Neuron (in vitro differentiated cells): ENCODE measurements at regions not wholly inside any gene's neighbourhood (a gene's known extent, or its start where the extent isn't known, plus 50 kb on each side); places are given as distances from the start of the nearest gene placed in this dataset.

Experiments
- H2AFZ ChIP-seq: one replicate; pipeline ENCODE4 v1.6.1; 2013; ENCODE audit warnings: low read depth, mild to moderate bottlenecking, inconsistent platforms, low read length, moderate library complexity
- H3K27me3 ChIP-seq: one replicate; pipeline ENCODE4 v1.6.1; 2013; ENCODE audit warnings: low read length; ENCODE audit not compliant: insufficient read depth
- H3K36me3 ChIP-seq: one replicate; pipeline ENCODE4 v1.6.1; 2013; ENCODE audit warnings: low read length; ENCODE audit not compliant: insufficient read depth
- H3K4me1 ChIP-seq: one replicate; pipeline ENCODE4 v1.6.1; 2013; ENCODE audit warnings: low read length; ENCODE audit not compliant: insufficient read depth
- H3K4me3 ChIP-seq: 2 replicates; pipeline ENCODE4 v1.5.1; 2013; ENCODE audit warnings: mild to moderate bottlenecking, low read length, moderate library complexity
- H3K9me3 ChIP-seq: one replicate; pipeline ENCODE4 v1.6.1; 2013; ENCODE audit warnings: low read length

DNA sequence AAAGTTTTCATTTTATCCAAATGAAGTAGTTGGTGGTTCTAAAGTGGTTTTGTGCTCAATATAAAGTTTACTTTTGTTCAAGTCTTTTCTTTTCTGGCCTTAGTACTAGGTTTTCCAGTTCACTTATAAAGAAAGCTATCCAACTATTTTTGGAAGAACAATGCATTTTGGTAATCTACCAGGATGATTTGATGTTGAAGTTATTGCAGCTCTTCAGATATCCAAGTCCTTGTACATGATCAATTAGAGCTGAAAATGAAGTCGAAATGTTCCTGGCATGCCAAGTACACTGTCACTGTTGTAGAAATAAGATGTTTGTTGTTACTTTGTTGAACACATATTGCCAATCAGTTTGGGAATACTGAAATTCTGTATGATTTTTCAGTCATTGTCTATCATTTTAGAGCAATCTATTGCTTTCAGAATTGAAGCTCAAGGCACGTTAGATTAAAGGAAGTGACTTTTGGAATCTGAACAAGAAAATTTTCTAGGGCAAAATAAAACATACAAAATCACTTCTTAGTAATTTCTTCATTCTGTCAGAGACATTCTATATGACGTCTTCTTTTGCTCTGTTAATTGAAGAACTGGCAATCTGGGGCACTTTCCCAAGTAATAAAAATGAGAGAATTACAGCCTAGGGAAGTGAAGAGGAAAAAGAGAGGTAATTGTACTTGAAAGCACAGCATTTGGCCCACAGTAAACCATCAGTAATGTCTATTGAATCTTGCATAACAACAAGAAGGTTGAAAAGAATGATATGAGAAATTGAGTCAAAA is 232.3 kb downstream of the MREG start:
- Histone ChIP-seq H3K36me3 (no peaks in the 10 kb centered on the region), H2AFZ (no peak overlapping the region), H3K27me3 (no peaks in the 10 kb centered on the region), H3K4me3 (no peak overlapping the region), H3K4me1 (peaks cover 11% of the 10 kb centered on the region), H3K9me3 (no peaks in the 10 kb centered on the region)

DNA sequence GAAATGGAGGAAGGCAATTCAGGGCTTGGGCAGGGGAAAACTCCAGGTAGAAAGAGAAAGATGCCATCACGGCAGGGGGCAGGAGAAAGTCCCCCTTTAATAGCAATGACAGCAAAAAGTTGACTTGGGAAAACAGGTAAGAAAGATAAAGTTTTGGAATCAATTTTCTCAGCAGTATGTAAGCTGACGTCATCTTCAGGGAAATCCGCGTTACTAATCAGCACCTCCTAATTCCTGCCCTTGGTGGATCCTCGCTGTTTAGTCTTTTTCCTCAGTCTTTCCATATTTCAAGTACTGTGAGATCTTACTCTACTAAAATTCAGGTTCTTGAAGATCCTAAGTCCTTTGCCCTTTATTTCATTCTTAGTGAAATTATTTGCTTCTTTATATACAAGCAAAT is 233.0 kb downstream of the MREG start:
- no peak overlapping the region for H3K4me3 ChIP-seq
- H2AFZ ChIP-seq, result no peak overlapping the region
- no peaks in the 10 kb centered on the region for H3K36me3 ChIP-seq
- no peaks in the 10 kb centered on the region for H3K27me3 ChIP-seq
- H3K4me1 ChIP-seq, result peaks cover 11% of the 10 kb centered on the region
- no peaks in the 10 kb centered on the region for H3K9me3 ChIP-seq

- Histone ChIP-seq H3K27me3 (no peaks in the 10 kb centered on the region), H3K4me3 (no peak overlapping the region), H3K36me3 (no peaks in the 10 kb centered on the region), H3K4me1 (peaks cover 11% of the 10 kb centered on the region), H3K9me3 (no peaks in the 10 kb centered on the region), H2AFZ (no peak overlapping the region)
These were observed 233.4 kb downstream of the MREG start for GRCh38 chr2:215779912-215780311.

- H3K4me3 ChIP-seq, result no peak overlapping the region
- no peaks in the 10 kb centered on the region for H3K27me3 ChIP-seq
- H2AFZ ChIP-seq, result no peak overlapping the region
- no peaks in the 10 kb centered on the region for H3K36me3 ChIP-seq
- peaks cover 14% of the 10 kb centered on the region for H3K4me1 ChIP-seq
- no peaks in the 10 kb centered on the region for H3K9me3 ChIP-seq
These were observed 235.8 kb downstream of the MREG start for GRCh38 chr2:215777465-215778044.

DNA sequence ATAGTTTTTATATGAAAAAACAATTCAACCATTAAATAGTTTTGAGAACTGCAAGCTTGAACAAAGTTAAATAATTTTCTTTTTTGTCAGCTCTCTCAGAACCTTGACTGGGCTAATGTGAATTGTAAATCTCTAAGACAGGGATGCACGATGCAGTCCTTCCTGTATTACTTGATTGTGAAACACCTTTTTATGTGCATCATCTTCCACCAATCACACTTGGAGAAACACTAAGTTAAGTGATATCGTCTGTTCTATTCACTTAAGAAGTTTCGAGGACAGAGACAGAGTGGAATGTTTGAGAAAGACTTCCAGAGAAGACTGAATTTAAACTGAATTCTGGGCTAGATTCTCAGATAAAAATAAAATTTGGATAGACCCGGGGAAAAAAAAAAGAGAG is 238.2 kb downstream of the MREG start:
- Histone ChIP-seq H2AFZ (no peak overlapping the region), H3K4me1 (peaks cover 25% of the 10 kb centered on the region), H3K27me3 (no peaks in the 10 kb centered on the region), H3K4me3 (no peak overlapping the region), H3K36me3 (no peaks in the 10 kb centered on the region), H3K9me3 (no peaks in the 10 kb centered on the region)

GRCh38 chr2:215773728-215774127 is 239.6 kb downstream of the MREG start:
- no peaks in the 10 kb centered on the region for H3K27me3 ChIP-seq
- no peaks in the 10 kb centered on the region for H3K9me3 ChIP-seq
- no peak overlapping the region for H3K4me3 ChIP-seq
- no peak overlapping the region for H2AFZ ChIP-seq
- peaks cover 25% of the 10 kb centered on the region for H3K4me1 ChIP-seq
- H3K36me3 ChIP-seq, result no peaks in the 10 kb centered on the region

DNA sequence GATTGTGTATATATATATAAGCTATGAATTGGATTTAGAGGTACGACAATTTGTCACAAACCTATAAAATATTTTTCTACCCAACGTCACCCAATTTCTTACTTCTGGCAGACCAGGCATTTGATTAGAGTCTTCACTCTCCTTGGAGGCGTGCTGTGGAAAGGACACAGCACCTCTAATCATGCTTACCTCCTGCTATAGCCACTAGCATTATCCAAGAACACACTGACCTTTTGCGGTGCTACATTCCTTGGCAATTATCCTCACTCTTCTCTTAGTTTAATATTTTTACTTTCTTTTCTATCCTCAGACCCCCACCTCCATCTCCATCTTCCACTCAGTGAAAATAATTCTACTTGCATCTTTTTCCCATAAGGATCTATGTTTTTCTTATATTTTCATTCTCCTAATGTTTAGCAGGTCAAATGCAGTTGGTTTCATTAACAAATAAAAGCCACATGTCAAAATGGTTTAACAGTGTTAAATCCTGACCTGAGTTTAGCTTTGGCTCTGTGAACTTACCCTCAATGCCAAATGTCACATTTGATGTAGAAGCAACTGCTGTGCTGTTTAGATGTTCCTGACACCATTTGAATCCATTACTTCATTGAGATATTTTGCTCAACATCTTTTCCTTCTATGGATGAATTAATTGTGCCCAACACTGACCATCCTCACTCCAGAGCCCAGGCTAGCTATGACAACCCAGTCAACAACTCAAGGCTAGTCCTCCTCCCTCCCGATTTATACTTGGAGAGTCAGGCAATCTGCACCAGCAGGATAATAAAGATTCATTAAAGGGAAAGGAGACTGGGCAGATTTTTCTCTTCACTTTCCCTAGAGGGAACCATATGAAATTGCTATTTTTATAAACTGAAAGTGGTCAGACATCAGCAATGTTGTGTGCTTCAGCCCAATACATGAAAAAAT is 240.5 kb downstream of the MREG start:
- Histone ChIP-seq H3K4me3 (no peak overlapping the region), H2AFZ (no peak overlapping the region), H3K4me1 (peaks cover 25% of the 10 kb centered on the region), H3K27me3 (no peaks in the 10 kb centered on the region), H3K36me3 (no peaks in the 10 kb centered on the region), H3K9me3 (no peaks in the 10 kb centered on the region)

DNA sequence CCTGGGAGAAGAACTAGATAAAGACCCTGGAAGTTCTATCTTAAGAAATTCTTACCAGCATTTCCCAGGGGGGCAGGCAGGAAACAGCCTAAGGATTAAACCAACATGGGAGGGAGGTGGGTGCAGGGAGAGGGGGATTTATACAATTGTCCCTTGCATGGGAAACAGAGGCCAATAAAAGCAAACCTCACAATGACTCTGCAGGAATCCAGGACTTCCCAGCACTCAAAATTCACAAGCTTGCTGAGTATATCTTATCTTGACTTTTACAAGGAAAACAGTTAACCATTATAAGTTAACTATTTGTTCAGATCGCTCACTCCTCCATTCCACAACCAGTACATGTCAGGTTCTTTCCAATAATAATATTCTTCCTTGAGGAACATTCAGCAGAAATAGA is 241.3 kb downstream of the MREG start:
- H3K9me3 ChIP-seq, result no peaks in the 10 kb centered on the region
- H2AFZ ChIP-seq, result no peak overlapping the region
- no peaks in the 10 kb centered on the region for H3K36me3 ChIP-seq
- no peaks in the 10 kb centered on the region for H3K27me3 ChIP-seq
- peaks cover 25% of the 10 kb centered on the region for H3K4me1 ChIP-seq
- no peak overlapping the region for H3K4me3 ChIP-seq

- H2AFZ ChIP-seq, result peak overlapping the region; percentile 0
- H3K36me3 ChIP-seq, result no peaks in the 10 kb centered on the region
- H3K9me3 ChIP-seq, result no peaks in the 10 kb centered on the region
- H3K27me3 ChIP-seq, result no peaks in the 10 kb centered on the region
- H3K4me3 ChIP-seq, result no peak overlapping the region
- H3K4me1 ChIP-seq, result peaks cover 25% of the 10 kb centered on the region
These were observed 242.1 kb downstream of the MREG start for GRCh38 chr2:215771241-215771640.

DNA sequence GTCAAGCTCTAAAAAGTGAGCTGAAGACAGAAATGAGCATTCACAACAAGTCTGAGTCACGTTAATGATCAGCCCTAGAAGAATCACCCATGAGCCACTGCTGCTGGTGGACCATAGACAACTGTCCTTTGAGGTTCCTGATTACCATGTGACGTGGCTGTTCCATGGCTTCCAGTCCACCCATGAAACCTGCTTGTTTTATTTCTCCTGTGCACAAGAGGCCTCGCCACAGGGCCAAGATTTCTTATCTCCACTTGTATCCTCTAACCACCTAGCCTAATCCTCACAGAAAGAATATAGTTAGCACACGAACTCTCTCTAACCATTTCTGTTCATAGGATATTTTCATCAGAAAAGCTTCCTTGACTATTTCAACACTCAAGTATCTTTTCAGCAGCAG is 242.7 kb downstream of the MREG start:
- Histone ChIP-seq H2AFZ (no peak overlapping the region), H3K4me1 (peaks cover 25% of the 10 kb centered on the region), H3K9me3 (no peaks in the 10 kb centered on the region), H3K36me3 (no peaks in the 10 kb centered on the region), H3K27me3 (no peaks in the 10 kb centered on the region), H3K4me3 (no peak overlapping the region)

GRCh38 chr2:215769246-215769645 is 244.1 kb downstream of the MREG start:
- Histone ChIP-seq H3K36me3 (no peaks in the 10 kb centered on the region), H2AFZ (no peak overlapping the region), H3K9me3 (no peaks in the 10 kb centered on the region), H3K27me3 (no peaks in the 10 kb centered on the region), H3K4me1 (peaks cover 25% of the 10 kb centered on the region), H3K4me3 (no peak overlapping the region)

DNA sequence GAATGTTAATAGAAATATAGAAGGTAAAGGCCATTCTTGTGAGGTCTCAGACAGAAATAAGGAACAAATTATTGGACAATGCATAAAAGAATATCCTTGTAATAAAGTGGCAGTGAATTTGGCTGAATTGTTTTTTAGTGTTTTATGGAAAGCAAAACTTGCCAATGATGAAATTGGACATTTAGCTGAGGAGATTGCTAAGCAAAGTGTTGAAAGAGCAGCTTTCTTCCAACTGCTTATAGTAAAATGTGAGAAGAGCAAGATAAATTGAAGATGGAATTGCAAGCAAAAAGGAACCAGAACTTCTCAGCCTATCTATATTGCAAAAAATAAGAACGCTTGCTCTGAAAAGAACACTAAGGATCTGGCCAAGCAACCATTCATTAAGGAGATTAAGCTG is 245.7 kb downstream of the MREG start:
- Histone ChIP-seq H3K4me1 (peaks cover 12% of the 10 kb centered on the region), H2AFZ (no peak overlapping the region), H3K4me3 (no peak overlapping the region), H3K27me3 (no peaks in the 10 kb centered on the region), H3K36me3 (no peaks in the 10 kb centered on the region), H3K9me3 (no peaks in the 10 kb centered on the region)

GRCh38 chr2:215765729-215766360 is 247.5 kb downstream of the MREG start:
- H3K27me3 ChIP-seq, result no peaks in the 10 kb centered on the region
- H3K4me1 ChIP-seq, result no peaks in the 10 kb centered on the region
- no peaks in the 10 kb centered on the region for H3K36me3 ChIP-seq
- no peak overlapping the region for H2AFZ ChIP-seq
- H3K4me3 ChIP-seq, result no peak overlapping the region
- H3K9me3 ChIP-seq, result no peaks in the 10 kb centered on the region
